ENCODE measurements at regions not wholly inside any gene's neighbourhood (a gene's known extent, or its start where the extent isn't known, plus 50 kb on each side); places are given as distances from the start of the nearest gene placed in this dataset.

DNA sequence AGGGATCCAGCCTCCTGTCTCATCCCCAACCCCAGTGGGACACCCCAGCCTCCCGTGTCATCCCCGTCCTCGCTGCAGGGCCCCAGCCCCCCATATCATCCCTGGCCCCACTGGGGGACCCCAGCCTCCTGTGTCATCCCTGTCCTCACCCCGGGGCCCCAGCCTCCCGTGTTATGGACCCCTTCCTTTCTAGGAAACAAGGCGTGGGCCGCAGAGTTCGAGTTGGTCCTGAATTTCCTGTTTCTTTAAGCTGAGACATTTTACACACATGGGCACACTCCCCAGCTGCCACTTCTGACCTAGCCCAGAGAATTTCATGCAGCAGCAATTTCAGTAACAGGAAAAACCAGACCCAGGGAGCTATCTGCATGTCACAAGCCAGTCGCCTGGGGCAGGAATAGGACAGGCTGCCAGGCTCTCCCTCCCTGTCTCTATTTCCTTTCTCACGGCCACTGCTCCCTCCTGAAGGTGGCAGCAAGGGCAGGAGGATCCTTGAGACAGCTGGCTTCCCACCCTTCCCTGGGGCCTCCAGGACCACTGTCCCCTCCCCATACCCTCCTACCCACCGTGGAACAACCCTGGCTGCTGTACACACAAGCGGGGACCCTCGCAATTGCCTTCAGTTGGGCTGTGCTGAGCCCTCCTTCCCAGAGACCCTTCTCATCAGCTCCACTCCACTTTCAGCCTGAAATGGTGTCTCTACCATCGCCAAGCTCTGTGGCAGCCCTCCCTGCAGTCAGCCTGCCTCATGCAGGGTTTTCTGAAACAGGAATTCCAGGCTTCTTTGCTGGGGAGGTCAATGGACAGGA is 141.9 kb upstream of the ID2 start:
- ChIA-PET POLR2A (no interaction called here), RAD21 (ENCODE audit: low non-redundant PET in 1 of 2, low total read pairs in 2 of 2, uncharacterized antibody in 2 of 2, unreplicated experiment in 2 of 2) (no interaction called here), CTCF (no interaction called here)
- H3K27ac ChIP-seq (ENCODE audit: low read depth, low read length), result no peak overlapping the region; the same call in 1 of the 2 replicates
- TF ChIP-seq SIN3A (IDR thresholded peaks at IDR 0.05; ENCODE audit: low read depth) (no peak), RAD21 (IDR thresholded peaks at IDR 0.05; ENCODE audit: low read depth) (peak; percentile 27; the same call in 1 of the 2 replicates)
- intact Hi-C loops (cut with micrococcal nuclease), result no loop called here
- no peaks in the 10 kb centered on the region for H3K9me3 ChIP-seq (ENCODE audit: control insufficient read depth in 1 of 2, insufficient read depth in 1 of 2, low read depth in 1 of 2, low read length in 2 of 2)
- no TSS peak for BruUV-seq (replicated peaks)
- DNase-seq (ENCODE audit: low read depth, low spot score) (no peak), ATAC-seq (no peak)
- no peak overlapping the region for H3K4me3 ChIP-seq (replicated peaks in 1 of 2; ENCODE audit: low read depth in 1 of 2, low read length in 2 of 2)
- H3K27me3 ChIP-seq (ENCODE audit: insufficient read depth, low read length), result no peaks in the 10 kb centered on the region
- no peaks in the 10 kb centered on the region for H3K79me2 ChIP-seq (ENCODE audit: insufficient read depth, low read length)
- peaks cover 0 to 3% of the 10 kb centered on the region in 2 experiments; a peak in 2 of 4 replicates for H3K4me1 ChIP-seq (ENCODE audit: control insufficient read depth in 1 of 2, insufficient read depth in 2 of 2, low read length in 2 of 2)
- no peaks in the 10 kb centered on the region for H3K36me3 ChIP-seq (ENCODE audit: control insufficient read depth in 1 of 2, insufficient read depth in 2 of 2, low read length in 2 of 2)
- H2AFZ ChIP-seq (ENCODE audit: low read depth, low read length, poor library complexity, severe bottlenecking), result no peak overlapping the region
- no peaks in the 10 kb centered on the region for H3K9me2 ChIP-seq (ENCODE audit: insufficient read depth)
- no peak overlapping the region for H3K9ac ChIP-seq (ENCODE audit: low read length)
- H4K20me1 ChIP-seq (ENCODE audit: insufficient read depth), result no peaks in the 10 kb centered on the region
- H3K4me2 ChIP-seq (ENCODE audit: low read length), result no peak overlapping the region

DNA sequence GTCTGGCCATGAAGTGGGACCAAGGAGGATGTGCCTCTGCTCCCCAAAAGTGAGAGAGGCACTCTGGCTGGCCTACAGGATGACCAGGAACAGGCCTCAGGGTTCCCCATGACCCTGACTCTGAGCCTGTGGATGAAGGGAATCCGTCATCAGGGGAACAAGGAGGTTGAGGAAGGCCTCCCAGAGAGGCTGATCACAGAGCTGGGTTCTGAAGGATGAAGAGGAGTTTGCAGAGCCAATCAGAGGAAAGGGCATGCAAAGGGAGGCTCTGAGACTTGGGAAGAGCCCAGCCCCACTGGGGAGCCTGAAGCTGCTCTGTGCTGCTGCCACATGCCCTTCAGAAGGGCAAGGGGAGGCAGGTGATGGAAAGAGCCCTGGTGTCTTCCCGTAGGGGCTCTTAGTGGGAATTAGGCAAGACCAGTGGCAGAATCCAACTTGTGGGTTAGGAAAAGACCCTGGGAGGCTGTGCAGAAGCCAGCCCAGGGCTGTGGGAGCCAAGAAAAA is 141.3 kb upstream of the ID2 start:
- DNase-seq (ENCODE audit: low read depth, low spot score) (no peak), ATAC-seq (no peak)
- no peak overlapping the region for H3K27ac ChIP-seq (ENCODE audit: low read depth, low read length)
- H3K36me3 ChIP-seq (ENCODE audit: control insufficient read depth in 1 of 2, insufficient read depth in 2 of 2, low read length in 2 of 2), result no peaks in the 10 kb centered on the region
- ChIA-PET RAD21 (ENCODE audit: low non-redundant PET in 1 of 2, low total read pairs in 2 of 2, uncharacterized antibody in 2 of 2, unreplicated experiment in 2 of 2) (no interaction called here), CTCF (no interaction called here), POLR2A (no interaction called here)
- no peak overlapping the region for H2AFZ ChIP-seq (ENCODE audit: low read depth, low read length, poor library complexity, severe bottlenecking)
- no peak overlapping the region for H3K4me2 ChIP-seq (ENCODE audit: low read length)
- H3K9ac ChIP-seq (ENCODE audit: low read length), result no peak overlapping the region
- intact Hi-C loops (cut with micrococcal nuclease), result no loop called here
- H3K27me3 ChIP-seq (ENCODE audit: insufficient read depth, low read length), result no peaks in the 10 kb centered on the region
- no peaks in the 10 kb centered on the region for H3K9me3 ChIP-seq (ENCODE audit: control insufficient read depth in 1 of 2, insufficient read depth in 1 of 2, low read depth in 1 of 2, low read length in 2 of 2)
- H3K79me2 ChIP-seq (ENCODE audit: insufficient read depth, low read length), result no peaks in the 10 kb centered on the region
- no peaks in the 10 kb centered on the region for H4K20me1 ChIP-seq (ENCODE audit: insufficient read depth)
- peaks cover 2 to 8% of the 10 kb centered on the region in 2 experiments; a peak in 3 of 4 replicates for H3K4me1 ChIP-seq (ENCODE audit: control insufficient read depth in 1 of 2, insufficient read depth in 2 of 2, low read length in 2 of 2)
- no peak overlapping the region for H3K4me3 ChIP-seq (replicated peaks in 1 of 2; ENCODE audit: low read depth in 1 of 2, low read length in 2 of 2)
- BruUV-seq (replicated peaks), result no TSS peak
- no peaks in the 10 kb centered on the region for H3K9me2 ChIP-seq (ENCODE audit: insufficient read depth)
- TF ChIP-seq ELF1 (IDR thresholded peaks at IDR 0.05; ENCODE audit: borderline replicate concordance, low read depth) (no peak), FOSL1 (IDR thresholded peaks at IDR 0.05; ENCODE audit: low read depth) (no peak), CBX3 (IDR thresholded peaks at IDR 0.05; ENCODE audit: low read depth) (no peak), ZNF274 (IDR thresholded peaks at IDR 0.05; ENCODE audit: low read depth, low read length) (no peak), POLR2A (IDR thresholded peaks at IDR 0.05; ENCODE audit: borderline replicate concordance, extremely low read depth, insufficient read depth, insufficient read length) (no peak), SP1 (IDR thresholded peaks at IDR 0.05; ENCODE audit: low read depth) (no peak), CEBPB (IDR thresholded peaks at IDR 0.05; ENCODE audit: low read depth) (no peak), SIN3A (IDR thresholded peaks at IDR 0.05; ENCODE audit: low read depth) (no peak), JUND (IDR thresholded peaks at IDR 0.05) (no peak), EGR1 (IDR thresholded peaks at IDR 0.05; ENCODE audit: low read depth) (no peak), RAD21 (IDR thresholded peaks at IDR 0.05; ENCODE audit: low read depth) (no peak), SRF (IDR thresholded peaks at IDR 0.05; ENCODE audit: low read depth) (no peak), POLR2AphosphoS5 (IDR thresholded peaks at IDR 0.05; ENCODE audit: low read depth, low read length) (no peak)
- TF ChIP-seq, protein P1, sequence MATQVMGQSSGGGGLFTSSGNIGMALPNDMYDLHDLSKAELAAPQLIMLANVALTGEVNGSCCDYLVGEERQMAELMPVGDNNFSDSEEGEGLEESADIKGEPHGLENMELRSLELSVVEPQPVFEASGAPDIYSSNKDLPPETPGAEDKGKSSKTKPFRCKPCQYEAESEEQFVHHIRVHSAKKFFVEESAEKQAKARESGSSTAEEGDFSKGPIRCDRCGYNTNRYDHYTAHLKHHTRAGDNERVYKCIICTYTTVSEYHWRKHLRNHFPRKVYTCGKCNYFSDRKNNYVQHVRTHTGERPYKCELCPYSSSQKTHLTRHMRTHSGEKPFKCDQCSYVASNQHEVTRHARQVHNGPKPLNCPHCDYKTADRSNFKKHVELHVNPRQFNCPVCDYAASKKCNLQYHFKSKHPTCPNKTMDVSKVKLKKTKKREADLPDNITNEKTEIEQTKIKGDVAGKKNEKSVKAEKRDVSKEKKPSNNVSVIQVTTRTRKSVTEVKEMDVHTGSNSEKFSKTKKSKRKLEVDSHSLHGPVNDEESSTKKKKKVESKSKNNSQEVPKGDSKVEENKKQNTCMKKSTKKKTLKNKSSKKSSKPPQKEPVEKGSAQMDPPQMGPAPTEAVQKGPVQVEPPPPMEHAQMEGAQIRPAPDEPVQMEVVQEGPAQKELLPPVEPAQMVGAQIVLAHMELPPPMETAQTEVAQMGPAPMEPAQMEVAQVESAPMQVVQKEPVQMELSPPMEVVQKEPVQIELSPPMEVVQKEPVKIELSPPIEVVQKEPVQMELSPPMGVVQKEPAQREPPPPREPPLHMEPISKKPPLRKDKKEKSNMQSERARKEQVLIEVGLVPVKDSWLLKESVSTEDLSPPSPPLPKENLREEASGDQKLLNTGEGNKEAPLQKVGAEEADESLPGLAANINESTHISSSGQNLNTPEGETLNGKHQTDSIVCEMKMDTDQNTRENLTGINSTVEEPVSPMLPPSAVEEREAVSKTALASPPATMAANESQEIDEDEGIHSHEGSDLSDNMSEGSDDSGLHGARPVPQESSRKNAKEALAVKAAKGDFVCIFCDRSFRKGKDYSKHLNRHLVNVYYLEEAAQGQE (IDR thresholded peaks at IDR 0.05; ENCODE audit: low read depth), result no peak
- TF ChIP-seq, protein P2, sequence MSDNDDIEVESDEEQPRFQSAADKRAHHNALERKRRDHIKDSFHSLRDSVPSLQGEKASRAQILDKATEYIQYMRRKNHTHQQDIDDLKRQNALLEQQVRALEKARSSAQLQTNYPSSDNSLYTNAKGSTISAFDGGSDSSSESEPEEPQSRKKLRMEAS (IDR thresholded peaks at IDR 0.05), result no peak
- TF ChIP-seq, protein P3, sequence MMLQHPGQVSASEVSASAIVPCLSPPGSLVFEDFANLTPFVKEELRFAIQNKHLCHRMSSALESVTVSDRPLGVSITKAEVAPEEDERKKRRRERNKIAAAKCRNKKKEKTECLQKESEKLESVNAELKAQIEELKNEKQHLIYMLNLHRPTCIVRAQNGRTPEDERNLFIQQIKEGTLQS (IDR thresholded peaks at IDR 0.05), result no peak
